T-helper 17 cell (primary cell): ENCODE measurements at regions not wholly inside any gene's neighbourhood (a gene's known extent, or its start where the extent isn't known, plus 50 kb on each side); places are given as distances from the start of the nearest gene placed in this dataset.

Experiments used
- ATAC-seq: fragments of 150-1000 bp; cut with Tn5 transposase; 2 replicates; pipeline ENCODE4 v1.10.0; 2021; ENCODE audit warnings: mild to moderate bottlenecking, moderate library complexity
- DNase-seq, 3 donors: peaks; one replicate each; pipeline versions ENCODE4 v3.0.0 to v3.0.0-alpha.2; 2020 to 2021
- H3K9me3 ChIP-seq: one replicate; pipeline ENCODE4 v1.7.0; 2013; ENCODE audit warnings: low read length, mild to moderate bottlenecking; ENCODE audit not compliant: control insufficient read depth, poor library complexity, severe bottlenecking
- H3K27ac Mint-ChIP-seq: one replicate; pipeline ENCODE4 v1.8.0; 2022; ENCODE audit warnings: mild to moderate bottlenecking, moderate library complexity, mixed read lengths
- H3K27me3 Mint-ChIP-seq: one replicate; pipeline ENCODE4 v1.8.0; 2022; ENCODE audit warnings: mixed read lengths
- H3K36me3 Mint-ChIP-seq: one replicate; pipeline ENCODE4 v1.8.0; 2022; ENCODE audit warnings: low read depth, mixed read lengths
- H3K4me1 Mint-ChIP-seq: one replicate; pipeline ENCODE4 v1.8.0; 2022; ENCODE audit warnings: mild to moderate bottlenecking, mixed read lengths
- H3K4me3 Mint-ChIP-seq: one replicate; pipeline ENCODE4 v1.8.0; 2022; ENCODE audit warnings: mild to moderate bottlenecking, moderate library complexity, mixed read lengths

DNA sequence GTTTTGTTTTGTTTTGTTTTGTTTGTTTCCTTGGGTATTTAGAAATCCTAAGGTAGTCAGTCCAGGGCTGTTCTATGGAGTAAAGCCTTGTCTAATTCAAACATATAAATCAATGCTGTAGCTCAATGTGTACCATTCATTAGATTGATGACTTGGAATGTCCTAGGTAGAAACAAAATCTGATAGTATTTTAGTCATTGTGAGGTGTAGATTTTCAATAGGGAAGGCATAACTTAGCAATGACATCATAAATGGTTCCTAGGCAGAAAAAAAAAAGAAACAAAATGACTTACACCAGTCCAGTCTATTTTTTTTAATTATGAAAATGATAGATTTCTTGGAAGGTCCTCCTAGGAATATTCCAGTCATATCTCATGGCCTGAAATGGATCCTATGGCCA is 189.9 kb downstream of the SPRY2 start:
- DNase-seq (no peak), ATAC-seq (no peak)
- H3K4me3 Mint-ChIP-seq, result no peak overlapping the region

DNA sequence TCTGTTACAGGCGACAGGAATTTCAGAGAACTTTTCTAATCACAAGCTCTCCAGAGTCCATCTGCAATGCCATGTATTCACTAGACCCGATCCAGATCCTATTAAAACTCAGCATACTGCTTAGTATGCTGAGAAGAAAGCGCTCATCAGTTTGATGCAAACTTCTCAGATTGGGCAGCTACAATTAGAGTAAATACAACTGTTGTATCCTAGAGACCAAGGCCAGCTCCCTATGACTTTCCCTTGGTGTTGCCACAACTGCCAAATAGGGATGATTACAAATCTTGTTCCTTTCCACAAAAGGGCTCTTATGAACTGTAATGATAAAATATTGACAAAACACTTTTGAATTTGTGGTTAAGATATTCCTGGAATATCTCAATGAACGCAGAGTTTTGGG is 191.2 kb downstream of the SPRY2 start:
- no peak overlapping the region for H3K4me3 Mint-ChIP-seq
- no peaks in the 10 kb centered on the region for H3K9me3 ChIP-seq
- H3K27ac Mint-ChIP-seq, result no peak overlapping the region
- H3K36me3 Mint-ChIP-seq, result peaks cover 2% of the 10 kb centered on the region
- ATAC-seq (no peak), DNase-seq (no peak)
- peaks cover 2% of the 10 kb centered on the region for H3K4me1 Mint-ChIP-seq
- no peaks in the 10 kb centered on the region for H3K27me3 Mint-ChIP-seq

More for the DNA sequence above, 189.9 kb downstream of the SPRY2 start:
- H3K9me3 ChIP-seq, result no peaks in the 10 kb centered on the region
- Mint-ChIP-seq H3K27me3 (no peaks in the 10 kb centered on the region), H3K27ac (no peak overlapping the region), H3K4me1 (peaks cover 2% of the 10 kb centered on the region), H3K36me3 (no peaks in the 10 kb centered on the region)

DNA sequence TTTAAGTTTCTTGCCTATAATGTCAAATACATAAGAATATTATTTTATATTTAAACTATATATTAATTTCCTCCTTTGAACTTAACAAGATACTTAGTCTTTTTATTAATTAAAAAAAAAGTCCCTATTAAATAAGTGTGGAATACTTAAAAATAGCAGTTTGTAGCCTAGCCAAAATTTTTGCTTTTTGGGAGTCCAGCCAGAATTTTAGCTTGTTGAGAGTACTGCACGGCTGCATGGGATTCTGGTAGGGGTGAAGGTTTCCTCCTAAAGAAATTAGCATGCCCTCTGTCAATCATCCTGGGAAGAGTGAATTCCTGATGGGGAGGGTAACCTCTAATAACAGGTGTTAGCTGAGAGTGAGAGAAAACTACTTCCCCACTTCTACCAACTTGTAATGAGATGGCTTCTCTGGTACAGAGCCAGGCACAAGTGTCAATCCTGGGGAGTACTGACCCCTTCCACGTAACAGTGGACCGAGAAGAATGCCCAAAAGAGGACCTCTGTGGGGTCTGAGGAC is 195.7 kb downstream of the SPRY2 start:
- no peaks in the 10 kb centered on the region for H3K9me3 ChIP-seq
- no peaks in the 10 kb centered on the region for H3K4me1 Mint-ChIP-seq
- H3K4me3 Mint-ChIP-seq, result no peak overlapping the region
- no peak overlapping the region for H3K27ac Mint-ChIP-seq
- peaks cover 2% of the 10 kb centered on the region for H3K36me3 Mint-ChIP-seq
- H3K27me3 Mint-ChIP-seq, result no peaks in the 10 kb centered on the region
- DNase-seq (no peak), ATAC-seq (no peak)

DNA sequence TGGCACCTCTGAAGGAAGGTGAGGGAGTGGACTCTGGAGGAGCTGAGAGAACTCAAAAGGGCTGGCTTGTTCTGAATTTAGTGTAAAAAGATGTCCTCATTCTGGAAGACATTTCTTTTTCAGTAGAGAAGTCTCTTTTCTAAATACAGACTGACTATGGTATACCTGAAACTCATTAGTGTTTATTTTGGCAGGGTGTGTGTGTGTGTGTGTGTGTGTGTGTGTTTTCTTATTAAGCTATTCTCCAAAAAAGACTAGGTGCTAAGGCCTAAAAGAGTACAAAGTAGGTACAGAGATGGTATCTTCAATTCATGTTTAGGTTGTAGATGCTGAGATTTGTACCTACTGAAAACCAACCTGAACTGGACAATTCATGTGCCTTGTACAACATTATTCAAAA is 196.4 kb downstream of the SPRY2 start:
- Mint-ChIP-seq H3K27ac (no peak overlapping the region), H3K4me3 (no peak overlapping the region)
- no peak for DNase-seq

DNA sequence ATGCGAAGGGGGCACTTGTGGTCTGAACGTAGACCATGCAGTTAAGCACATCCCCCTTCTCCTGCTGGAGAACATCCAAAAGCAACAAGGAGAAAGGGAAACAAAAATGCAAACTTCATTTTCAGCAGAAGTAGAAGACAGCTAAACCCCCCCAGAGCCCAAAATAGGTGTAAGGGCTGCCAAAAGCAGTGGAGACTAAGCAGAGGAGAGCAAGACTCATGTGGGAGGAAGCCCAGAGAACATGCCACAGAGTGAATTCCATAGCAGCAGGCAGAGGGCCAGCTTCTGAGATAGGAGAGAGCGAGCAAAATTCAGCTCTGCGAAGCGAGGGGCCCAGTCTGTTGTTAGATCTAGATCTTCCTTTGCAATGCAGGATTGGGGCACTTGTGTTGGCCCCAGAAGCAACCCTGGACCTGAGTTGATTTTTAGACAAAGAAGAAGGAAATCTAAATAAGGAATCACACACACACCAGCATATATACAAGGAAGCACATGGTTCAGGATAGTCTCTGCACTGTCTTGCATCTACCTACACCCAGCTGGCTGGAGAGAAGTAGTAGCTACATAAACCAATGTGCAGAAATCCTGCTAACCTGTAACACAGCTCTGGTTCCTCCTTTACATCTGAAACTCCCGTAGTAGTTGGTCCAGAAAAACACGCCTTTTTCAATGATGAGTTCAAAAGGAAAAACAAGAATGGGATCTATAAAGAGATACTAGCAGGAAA is 199.6 kb downstream of the SPRY2 start:
- peaks cover 2% of the 10 kb centered on the region for H3K36me3 Mint-ChIP-seq
- no peak overlapping the region for H3K4me3 Mint-ChIP-seq
- no peaks in the 10 kb centered on the region for H3K27me3 Mint-ChIP-seq
- H3K27ac Mint-ChIP-seq, result no peak overlapping the region
- DNase-seq (no peak), ATAC-seq (no peak)
- no peaks in the 10 kb centered on the region for H3K4me1 Mint-ChIP-seq
- H3K9me3 ChIP-seq, result no peaks in the 10 kb centered on the region

More for the DNA sequence above, 196.4 kb downstream of the SPRY2 start:
- peaks cover 2% of the 10 kb centered on the region for H3K36me3 Mint-ChIP-seq
- no peaks in the 10 kb centered on the region for H3K9me3 ChIP-seq
- no peaks in the 10 kb centered on the region for H3K4me1 Mint-ChIP-seq
- ATAC-seq, result no peak
- H3K27me3 Mint-ChIP-seq, result no peaks in the 10 kb centered on the region

DNA sequence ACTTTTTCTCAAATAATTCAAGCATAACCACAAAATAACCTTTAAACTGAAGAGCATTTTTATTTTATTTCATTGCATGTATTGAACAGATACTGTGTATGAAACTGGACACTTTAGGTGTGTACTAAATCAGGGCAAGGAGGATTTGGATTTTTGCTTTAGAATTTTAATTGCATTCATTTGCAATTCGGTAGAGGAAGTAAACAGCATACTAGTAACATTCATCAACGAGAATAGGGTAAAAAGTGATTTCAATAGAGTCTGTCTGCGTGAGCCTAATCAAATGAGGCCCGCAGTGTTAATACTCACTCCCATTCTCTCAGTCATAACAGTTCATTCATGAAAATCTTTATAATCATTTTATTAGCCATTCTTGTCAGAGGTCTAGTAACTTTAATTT is 200.2 kb downstream of the SPRY2 start:
- no peak for DNase-seq
- H3K27me3 Mint-ChIP-seq, result no peaks in the 10 kb centered on the region
- H3K27ac Mint-ChIP-seq, result no peak overlapping the region
- peaks cover under 1% of the 10 kb centered on the region for H3K36me3 Mint-ChIP-seq
- H3K9me3 ChIP-seq, result no peaks in the 10 kb centered on the region
- H3K4me1 Mint-ChIP-seq, result no peaks in the 10 kb centered on the region
- ATAC-seq, result no peak
- no peak overlapping the region for H3K4me3 Mint-ChIP-seq

DNA sequence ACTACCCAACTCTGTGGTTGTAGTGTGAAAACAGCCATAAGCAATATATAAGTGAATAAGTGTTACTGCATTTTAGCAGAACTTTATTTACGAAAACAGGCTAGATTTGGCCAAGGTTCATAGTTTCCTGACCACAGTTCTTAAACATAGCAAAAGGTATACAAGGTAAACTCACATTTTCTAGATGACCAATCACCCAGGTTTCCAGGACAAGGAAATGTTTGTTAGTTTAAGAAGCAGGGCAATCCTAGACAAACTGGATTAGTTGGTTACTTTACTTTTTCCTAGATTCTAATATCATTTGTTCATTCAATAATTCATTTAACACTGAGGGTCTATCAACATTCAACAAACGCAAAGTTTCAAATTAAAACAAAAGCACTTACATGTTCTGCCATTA is 201.7 kb downstream of the SPRY2 start:
- Mint-ChIP-seq H3K27me3 (no peaks in the 10 kb centered on the region), H3K27ac (no peak overlapping the region)

DNA sequence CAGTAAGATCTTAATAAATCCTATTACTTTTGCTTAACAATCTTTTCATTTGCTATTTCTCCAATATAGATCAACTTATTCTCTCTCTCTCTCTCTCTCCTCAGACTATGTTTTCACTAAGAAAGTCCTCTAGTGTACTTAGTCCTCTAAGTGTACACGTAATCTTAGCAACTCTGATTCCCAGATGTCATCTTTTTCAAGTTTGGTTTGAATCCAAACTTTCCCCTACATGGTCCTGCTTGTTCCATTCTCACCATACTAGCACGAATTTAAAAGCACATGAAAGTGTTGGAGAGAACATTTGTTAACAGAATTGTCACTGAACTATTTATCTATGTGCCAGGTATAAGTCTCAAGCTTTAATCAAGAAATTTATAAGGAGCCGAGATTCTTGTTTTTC is 202.9 kb downstream of the SPRY2 start:
- no peaks in the 10 kb centered on the region for H3K4me1 Mint-ChIP-seq
- ATAC-seq (no peak), DNase-seq (no peak)
- H3K27me3 Mint-ChIP-seq, result no peaks in the 10 kb centered on the region
- no peaks in the 10 kb centered on the region for H3K9me3 ChIP-seq
- H3K4me3 Mint-ChIP-seq, result no peak overlapping the region
- H3K36me3 Mint-ChIP-seq, result no peaks in the 10 kb centered on the region
- H3K27ac Mint-ChIP-seq, result no peak overlapping the region

More for the DNA sequence above, 201.7 kb downstream of the SPRY2 start:
- Mint-ChIP-seq H3K4me3 (no peak overlapping the region), H3K36me3 (no peaks in the 10 kb centered on the region), H3K4me1 (no peaks in the 10 kb centered on the region)
- H3K9me3 ChIP-seq, result no peaks in the 10 kb centered on the region
- no peak for DNase-seq
- no peak for ATAC-seq

DNA sequence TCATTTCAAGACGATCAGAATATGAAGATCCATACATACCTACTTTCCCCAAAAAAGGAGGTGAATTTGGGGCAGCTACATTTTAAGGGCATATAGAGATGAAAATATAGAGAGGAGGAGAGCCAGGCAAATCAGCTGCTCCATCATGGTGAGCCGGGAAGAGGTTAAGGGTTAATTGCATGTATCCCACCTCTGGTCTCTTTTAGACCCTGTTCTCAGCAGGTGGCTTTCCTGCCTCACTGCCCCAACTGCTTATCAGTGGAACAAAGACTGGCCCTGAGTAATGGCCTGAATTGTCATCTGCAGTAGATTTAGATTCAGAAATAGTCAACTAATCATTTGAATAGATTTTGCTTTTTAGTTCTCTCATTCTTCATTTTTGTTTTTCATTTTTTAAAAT is 206.6 kb downstream of the SPRY2 start:
- no peaks in the 10 kb centered on the region for H3K27me3 Mint-ChIP-seq
- no peak for DNase-seq
- ATAC-seq, result no peak
- no peak overlapping the region for H3K4me3 Mint-ChIP-seq
- H3K4me1 Mint-ChIP-seq, result no peaks in the 10 kb centered on the region
- H3K9me3 ChIP-seq, result no peaks in the 10 kb centered on the region
- no peak overlapping the region for H3K27ac Mint-ChIP-seq
- H3K36me3 Mint-ChIP-seq, result no peaks in the 10 kb centered on the region

DNA sequence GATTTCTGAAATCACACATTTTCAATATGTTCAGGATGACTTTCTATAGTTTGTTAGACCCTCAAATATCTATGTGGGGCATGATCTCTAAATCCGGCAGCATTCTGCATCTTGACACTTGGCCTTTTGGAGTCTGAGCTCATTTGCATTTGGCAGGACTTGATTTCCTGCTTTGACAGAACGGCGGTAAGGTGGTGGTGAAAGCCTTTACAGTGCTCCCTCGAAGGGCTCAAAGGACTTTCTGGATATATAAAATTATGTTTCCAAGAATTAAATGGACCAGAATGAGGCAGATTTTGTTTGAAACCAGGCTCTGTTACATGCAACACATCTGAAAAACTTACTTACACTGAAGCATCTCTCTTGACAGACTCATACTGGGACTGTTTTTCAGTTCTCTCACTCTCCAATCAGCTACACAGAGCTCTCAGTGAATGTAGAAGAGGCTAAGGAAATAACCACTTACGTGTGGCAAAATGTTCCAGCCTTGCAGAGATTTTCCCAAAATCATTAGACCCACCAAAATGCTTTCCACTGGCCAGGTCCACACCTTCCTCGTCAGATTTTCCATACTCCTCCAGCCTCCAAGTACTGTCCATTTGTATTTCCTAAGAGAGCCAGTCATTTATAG is 207.2 kb downstream of the SPRY2 start:
- Mint-ChIP-seq H3K4me3 (no peak overlapping the region), H3K4me1 (no peaks in the 10 kb centered on the region), H3K27me3 (no peaks in the 10 kb centered on the region), H3K36me3 (no peaks in the 10 kb centered on the region), H3K27ac (no peak overlapping the region)
- ATAC-seq, result no peak
- DNase-seq, result no peak
- no peaks in the 10 kb centered on the region for H3K9me3 ChIP-seq

DNA sequence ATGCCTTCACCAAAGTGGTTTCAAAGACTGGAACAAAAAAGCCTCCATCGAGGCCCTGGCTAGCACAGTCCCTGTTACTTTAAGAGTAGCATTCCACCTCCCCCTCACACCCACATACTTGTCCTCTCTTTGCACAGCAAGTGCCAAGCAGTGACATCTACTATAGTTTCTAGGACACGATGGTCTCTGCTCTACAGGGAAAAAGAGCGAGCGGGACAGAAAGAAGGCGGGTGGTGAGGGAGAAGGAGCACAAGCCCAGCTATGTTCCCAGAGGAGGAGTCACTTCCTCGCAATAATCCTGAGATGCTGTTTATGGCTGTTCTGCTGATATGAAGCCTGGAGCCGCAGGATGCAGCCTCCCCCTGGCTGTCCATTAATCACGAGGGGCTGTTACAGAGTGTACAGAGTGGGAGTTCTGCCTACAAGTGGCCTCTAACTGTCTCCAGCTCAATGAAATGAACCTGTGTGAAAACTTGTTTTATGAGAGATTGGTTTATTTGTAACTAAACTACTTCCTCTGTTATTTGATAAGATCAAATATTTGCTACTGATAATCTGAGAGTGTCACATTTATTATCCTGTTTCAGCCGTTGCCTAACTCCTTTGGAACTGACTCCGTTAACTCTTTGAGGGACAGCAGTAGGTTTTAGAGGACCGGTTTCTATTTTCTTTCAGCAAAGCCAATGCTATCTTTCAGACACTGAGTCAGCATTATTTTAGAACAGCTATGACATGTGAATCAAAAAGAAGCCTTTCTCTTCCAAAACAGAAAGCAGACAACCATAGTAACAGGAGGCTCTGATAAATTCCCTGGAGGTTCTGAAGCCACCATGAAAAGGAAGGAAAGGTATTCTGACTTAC is 208.0 kb downstream of the SPRY2 start:
- DNase-seq (no peak), ATAC-seq (no peak)
- Mint-ChIP-seq H3K4me3 (no peak overlapping the region), H3K4me1 (no peaks in the 10 kb centered on the region), H3K27me3 (no peaks in the 10 kb centered on the region), H3K36me3 (no peaks in the 10 kb centered on the region), H3K27ac (no peak overlapping the region)
- H3K9me3 ChIP-seq, result no peaks in the 10 kb centered on the region

DNA sequence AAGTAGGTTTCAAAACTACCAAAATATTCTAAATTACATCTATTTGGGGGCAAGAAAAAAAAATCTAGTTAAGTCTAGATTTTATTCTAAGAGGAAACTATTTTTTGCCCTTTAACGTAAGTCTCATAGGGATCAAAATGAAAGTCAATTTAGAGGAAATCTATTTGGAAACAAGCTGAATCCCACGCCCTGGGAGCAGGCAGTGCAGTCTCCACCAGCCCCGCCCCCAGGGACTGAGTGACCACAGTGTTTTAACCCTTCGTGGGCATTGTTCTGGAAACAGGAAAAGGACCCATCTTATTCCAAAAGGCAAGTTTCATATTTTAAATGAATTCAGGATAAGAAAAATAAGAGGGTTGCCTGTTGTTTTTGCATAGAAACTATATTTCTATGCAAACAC is 209.7 kb downstream of the SPRY2 start:
- Mint-ChIP-seq H3K27ac (no peak overlapping the region), H3K4me3 (no peak overlapping the region), H3K27me3 (no peaks in the 10 kb centered on the region), H3K4me1 (no peaks in the 10 kb centered on the region), H3K36me3 (no peaks in the 10 kb centered on the region)
- DNase-seq (no peak), ATAC-seq (no peak)
- H3K9me3 ChIP-seq, result no peaks in the 10 kb centered on the region

DNA sequence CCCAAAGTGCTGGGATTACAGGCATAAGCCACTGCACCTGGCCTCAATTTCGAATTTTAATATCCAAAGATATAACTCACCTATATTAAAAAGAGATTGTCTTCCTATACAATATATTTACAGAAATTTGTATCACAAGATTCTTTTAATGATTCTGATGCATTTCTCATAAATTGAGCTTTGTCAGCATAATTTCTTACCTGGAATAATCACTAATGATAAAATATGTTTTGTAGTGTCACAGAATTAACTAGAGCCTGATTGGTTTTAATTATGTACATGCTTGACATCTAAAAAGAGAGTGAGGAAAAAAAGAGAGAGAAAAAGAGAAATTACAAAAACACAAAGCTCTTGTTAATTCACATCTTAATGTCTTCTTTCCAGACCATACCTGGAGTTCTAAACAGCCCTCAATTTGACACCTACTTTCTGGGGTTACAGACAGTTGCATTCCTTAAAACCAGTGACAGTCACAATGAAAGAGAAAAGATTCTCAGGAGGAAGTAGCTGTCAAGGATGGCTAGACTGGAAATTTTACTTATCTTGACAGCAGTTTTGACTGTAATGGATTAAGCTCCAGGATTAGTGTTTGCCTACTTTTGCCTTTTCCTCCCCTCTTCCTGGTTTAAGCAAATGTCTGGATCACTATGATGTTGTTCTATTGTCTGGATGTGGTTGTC is 214.4 kb downstream of the SPRY2 start:
- no peaks in the 10 kb centered on the region for H3K9me3 ChIP-seq
- no peaks in the 10 kb centered on the region for H3K36me3 Mint-ChIP-seq
- DNase-seq (no peak), ATAC-seq (no peak)
- H3K4me1 Mint-ChIP-seq, result no peaks in the 10 kb centered on the region
- H3K27ac Mint-ChIP-seq, result no peak overlapping the region
- no peaks in the 10 kb centered on the region for H3K27me3 Mint-ChIP-seq
- no peak overlapping the region for H3K4me3 Mint-ChIP-seq
